H1 (cell line): ENCODE measurements at regions not wholly inside any gene's neighbourhood (a gene's known extent, or its start where the extent isn't known, plus 50 kb on each side); places are given as distances from the start of the nearest gene placed in this dataset.

Experiments used
- CTCF ChIA-PET: fragments of 300-600 bp; sonication (Branson Sonifier 250); formaldehyde crosslinking; loops from one replicate; lab custom pipeline; 2021; ENCODE audit not compliant: partially characterized antibody; lab: Charles Lee
- POLR2A ChIA-PET: fragments of 300-600 bp; sonication (Branson Sonifier 250); formaldehyde crosslinking; loops from one replicate; lab custom pipeline; 2021; ENCODE audit warnings: inconsistent platforms; ENCODE audit not compliant: partially characterized antibody; lab: Charles Lee
- DNase-seq, 2 experiments: peaks; one replicate each; pipeline versions ENCODE4 v3.0.0 to v3.0.0-alpha.2; 2010 to 2022; ENCODE audit warnings: low spot score in 2 of 2, low read depth in 1 of 2, mixed read lengths in 1 of 2
- FAIRE-seq: peaks from 2 replicates; lab custom pipeline; 2011; peaks lifted over from hg19 to GRCh38; lab: Jason Lieb, UNC
- H2AFZ ChIP-seq: 2 replicates; pipeline ENCODE4 v1.8.1; 2012; ENCODE audit warnings: low read length, inconsistent platforms
- H2AK5ac ChIP-seq: 2 replicates; pipeline ENCODE4 v1.6.1; 2013; ENCODE audit warnings: low read depth, low read length
- H2BK120ac ChIP-seq: replicated peaks from 2 replicates; pipeline ENCODE3; 2013; ENCODE audit warnings: low read depth, low read length, inconsistent platforms
- H2BK12ac ChIP-seq: 2 replicates; pipeline ENCODE4 v1.6.1; 2013; ENCODE audit warnings: low read depth, low read length
- H2BK15ac ChIP-seq: 2 replicates; pipeline ENCODE4 v1.6.1; 2013; ENCODE audit warnings: low read length
- H2BK20ac ChIP-seq: 2 replicates; pipeline ENCODE4 v1.6.1; 2013; ENCODE audit warnings: low read length
- H2BK5ac ChIP-seq: 2 replicates; pipeline ENCODE4 v1.6.1; 2013; ENCODE audit warnings: low read depth, low read length
- H3K14ac ChIP-seq: 2 replicates; pipeline ENCODE4 v1.6.1; 2013; ENCODE audit warnings: inconsistent platforms; ENCODE audit not compliant: insufficient read length
- H3K18ac ChIP-seq: 2 replicates; pipeline ENCODE4 v1.6.1; 2013; ENCODE audit warnings: low read length; ENCODE audit errors: extremely low read depth
- H3K23ac ChIP-seq: 2 replicates; pipeline ENCODE4 v1.6.1; 2013; ENCODE audit warnings: inconsistent platforms; ENCODE audit not compliant: insufficient read length
- H3K23me2 ChIP-seq: 2 replicates; pipeline ENCODE4 v1.6.1; 2013; ENCODE audit warnings: low read depth, low read length
- H3K27ac ChIP-seq: 2 replicates; pipeline ENCODE4 v1.6.1; 2011; ENCODE audit warnings: low read depth, low read length, inconsistent platforms
- H3K27me3 ChIP-seq, 4 experiments: replicated peaks in 1 of 4; 1 replicate in 1 of 4; 2 replicates in 3 of 4; pipeline versions ENCODE4 v1.6.1 to v1.8.1; 2011 to 2013; ENCODE audit warnings: low read length in 3 of 4, mild to moderate bottlenecking in 3 of 4, inconsistent platforms in 2 of 4, mixed read lengths in 2 of 4, moderate library complexity in 1 of 4; ENCODE audit not compliant: control insufficient read depth in 3 of 4, insufficient read depth in 3 of 4; ENCODE audit errors: extremely low read depth in 1 of 4
- H3K36me3 ChIP-seq, 4 experiments: 2 replicates each; pipeline versions ENCODE4 v1.6.1 to v1.8.1; 2011 to 2013; ENCODE audit warnings: mild to moderate bottlenecking in 4 of 4, low read length in 3 of 4, moderate library complexity in 2 of 4, control low read depth in 1 of 4, inconsistent platforms in 1 of 4; ENCODE audit not compliant: insufficient read depth in 4 of 4, control insufficient read depth in 2 of 4
- H3K4ac ChIP-seq: replicated peaks from 2 replicates; pipeline ENCODE3; 2013; ENCODE audit warnings: low read length, low read depth, mixed read lengths, inconsistent platforms; ENCODE audit not compliant: insufficient read length
- H3K4me1 ChIP-seq, 4 experiments: replicated peaks in 1 of 4; 1 replicate in 1 of 4; 2 replicates in 3 of 4; pipeline versions ENCODE4 v1.6.1 to v1.8.1; 2011 to 2013; ENCODE audit warnings: low read length in 3 of 4, inconsistent platforms in 2 of 4, mixed read lengths in 1 of 4; ENCODE audit not compliant: insufficient read depth in 4 of 4, control insufficient read depth in 3 of 4
- H3K4me2 ChIP-seq, 2 experiments: 2 replicates each; pipeline versions ENCODE4 v1.6.1 to v1.8.1; 2011 to 2013; ENCODE audit warnings: low read depth in 2 of 2, low read length in 2 of 2, control low read depth in 1 of 2, inconsistent platforms in 1 of 2, mild to moderate bottlenecking in 1 of 2; ENCODE audit not compliant: insufficient read depth in 1 of 2
- H3K4me3 ChIP-seq, 4 experiments: fragments of 200-600, 300-600 bp in 1 of 4; sonication (generic), shearing (Covaris generic), sonication (Bioruptor Twin) in 1 of 4; 2 replicates each; pipeline versions ENCODE4 v1.5.1 to v1.8.1; 2011 to 2016; ENCODE audit warnings: low read length in 4 of 4, low read depth in 3 of 4, control low read depth in 2 of 4, inconsistent platforms in 2 of 4, mild to moderate bottlenecking in 2 of 4, mixed read lengths in 1 of 4, moderate library complexity in 1 of 4; ENCODE audit not compliant: insufficient read depth in 2 of 4; ENCODE audit errors: extremely low read depth in 1 of 4
- H3K56ac ChIP-seq: replicated peaks from 2 replicates; pipeline ENCODE3; 2013; ENCODE audit warnings: low read depth, mild to moderate bottlenecking, mixed read lengths, low read length, inconsistent platforms; ENCODE audit not compliant: insufficient read length
- H3K79me1 ChIP-seq: 2 replicates; pipeline ENCODE4 v1.6.1; 2013; ENCODE audit warnings: low read depth, low read length, control low read depth
- H3K79me2 ChIP-seq, 2 experiments: 2 replicates each; pipeline versions ENCODE4 v1.6.1 to v1.8.1; 2012 to 2013; ENCODE audit warnings: low read length in 2 of 2, mild to moderate bottlenecking in 2 of 2, inconsistent platforms in 1 of 2; ENCODE audit not compliant: insufficient read depth in 2 of 2, control insufficient read depth in 1 of 2
- H3K9ac ChIP-seq, 4 experiments: replicated peaks in 1 of 4; 1 replicate in 1 of 4; 2 replicates in 3 of 4; pipeline versions ENCODE4 v1.6.1 to v1.8.1; 2011 to 2013; ENCODE audit warnings: low read depth in 3 of 4, low read length in 3 of 4, control low read depth in 2 of 4, mild to moderate bottlenecking in 2 of 4, moderate library complexity in 2 of 4, inconsistent platforms in 1 of 4; ENCODE audit errors: extremely low read depth in 1 of 4
- H3K9me3 ChIP-seq, 2 experiments: 2 replicates each; pipeline versions ENCODE4 v1.6.1 to v1.8.1; 2012 to 2013; ENCODE audit warnings: mild to moderate bottlenecking in 2 of 2, moderate library complexity in 2 of 2, control low read depth in 1 of 2, inconsistent platforms in 1 of 2, low read depth in 1 of 2, low read length in 1 of 2, mixed read lengths in 1 of 2; ENCODE audit not compliant: insufficient read depth in 2 of 2
- H4K20me1 ChIP-seq, 2 experiments: replicated peaks in 1 of 2; 2 replicates each; pipeline versions ENCODE3 to v1.8.1; 2011 to 2013; ENCODE audit warnings: inconsistent platforms in 2 of 2, low read length in 2 of 2, mild to moderate bottlenecking in 1 of 2; ENCODE audit not compliant: insufficient read depth in 2 of 2, control insufficient read depth in 1 of 2
- H4K5ac ChIP-seq: 2 replicates; pipeline ENCODE4 v1.6.1; 2013; ENCODE audit warnings: low read length, low read depth, mixed read lengths, inconsistent platforms; ENCODE audit not compliant: insufficient read length
- H4K8ac ChIP-seq: 2 replicates; pipeline ENCODE4 v1.8.0; 2013; ENCODE audit warnings: mild to moderate bottlenecking, moderate library complexity, low read length, inconsistent platforms; ENCODE audit not compliant: insufficient read depth; ENCODE audit errors: extremely low read depth
- H4K91ac ChIP-seq: replicated peaks from 2 replicates; pipeline ENCODE3; 2013; ENCODE audit warnings: low read length, mixed read lengths, inconsistent platforms; ENCODE audit not compliant: insufficient read length
- BACH1 ChIP-seq: IDR thresholded peaks from 2 replicates; pipeline ENCODE4 v1.6.1; 2012; ENCODE audit warnings: low read length, improper control_type of control experiment
- BCL11A ChIP-seq, 2 experiments: IDR thresholded peaks; one replicate each; pipeline ENCODE4 v1.6.1; 2011; ENCODE audit warnings: low read depth in 2 of 2, low read length in 2 of 2, mild to moderate bottlenecking in 2 of 2
- CHD1 ChIP-seq: IDR thresholded peaks from 2 replicates; pipeline ENCODE4 v1.6.1; 2012; ENCODE audit warnings: low read depth, low read length, improper control_type of control experiment
- FOSL1 ChIP-seq: IDR thresholded peaks from 2 replicates; pipeline ENCODE4 v1.6.1; 2011; ENCODE audit warnings: mild to moderate bottlenecking, low read depth, low read length, moderate library complexity; ENCODE audit not compliant: insufficient read depth
- JUN ChIP-seq: IDR thresholded peaks from 2 replicates; pipeline ENCODE4 v1.6.1; 2011; ENCODE audit warnings: low read depth, mild to moderate bottlenecking, improper control_type of control experiment, low read length
- KDM4A ChIP-seq: IDR thresholded peaks from one replicate; pipeline ENCODE4 v1.7.1; 2012; ENCODE audit warnings: low read depth, mild to moderate bottlenecking, moderate library complexity, low read length, inconsistent platforms; ENCODE audit not compliant: severe bottlenecking
- RAD21 ChIP-seq, 2 experiments: IDR thresholded peaks in 1 of 2; conservative IDR thresholded peaks in 1 of 2; 2 replicates each; pipeline ENCODE4 v1.6.1; 2011; ENCODE audit warnings: low read depth in 2 of 2, low read length in 2 of 2, improper control_type of control experiment in 1 of 2, inconsistent platforms in 1 of 2, mild to moderate bottlenecking in 1 of 2, moderate library complexity in 1 of 2
- RBBP5 ChIP-seq: IDR thresholded peaks from 2 replicates; pipeline ENCODE4 v1.7.1; 2012; ENCODE audit warnings: low read depth, mild to moderate bottlenecking, inconsistent platforms, low read length, moderate library complexity, borderline replicate concordance
- RFX5 ChIP-seq: IDR thresholded peaks from 2 replicates; pipeline ENCODE4 v1.6.1; 2011; ENCODE audit warnings: low read depth, low read length, improper control_type of control experiment, borderline replicate concordance
- RNF2 ChIP-seq: fragments of 200-900, 300-1000 bp; sonication (generic); IDR thresholded peaks from 2 replicates; pipeline ENCODE4 v1.7.1; 2016; ENCODE audit warnings: borderline replicate concordance, low read depth, mild to moderate bottlenecking, antibody characterized with exemption, low read length; ENCODE audit not compliant: poor library complexity, severe bottlenecking; ENCODE audit errors: missing control alignments
- SP4 ChIP-seq: IDR thresholded peaks from 2 replicates; pipeline ENCODE4 v1.6.1; 2012; ENCODE audit warnings: low read length, inconsistent platforms
- TCF12 ChIP-seq: IDR thresholded peaks from 2 replicates; pipeline ENCODE4 v1.6.1; 2011; ENCODE audit warnings: low read depth, mild to moderate bottlenecking, low read length
- WGBS, 2 experiments: shearing (Covaris generic) in 1 of 2; methylation state at CpG; one replicate each; pipeline versions ENCODE4 v1.1.6 to v1.1.7; 2013 to 2015; ENCODE audit warnings: low lambda C conversion rate in 2 of 2, mixed read lengths in 2 of 2, inconsistent platforms in 1 of 2, low coverage in 1 of 2, missing lambda C conversion rate in 1 of 2; ENCODE audit not compliant: insufficient replicate concordance in 2 of 2, insufficient coverage in 1 of 2, insufficient read length in 1 of 2; ENCODE audit errors: extremely low coverage in 1 of 2, missing lambda C conversion rate in 1 of 2; 5-methylcytosine and 5-hydroxymethylcytosine counted together
- TF ChIP-seq, protein P1 (sequence below): IDR thresholded peaks from 2 replicates; pipeline ENCODE4 v1.6.1; 2011; ENCODE audit warnings: low read depth, mild to moderate bottlenecking, low read length; ENCODE audit not compliant: insufficient read depth

DNA sequence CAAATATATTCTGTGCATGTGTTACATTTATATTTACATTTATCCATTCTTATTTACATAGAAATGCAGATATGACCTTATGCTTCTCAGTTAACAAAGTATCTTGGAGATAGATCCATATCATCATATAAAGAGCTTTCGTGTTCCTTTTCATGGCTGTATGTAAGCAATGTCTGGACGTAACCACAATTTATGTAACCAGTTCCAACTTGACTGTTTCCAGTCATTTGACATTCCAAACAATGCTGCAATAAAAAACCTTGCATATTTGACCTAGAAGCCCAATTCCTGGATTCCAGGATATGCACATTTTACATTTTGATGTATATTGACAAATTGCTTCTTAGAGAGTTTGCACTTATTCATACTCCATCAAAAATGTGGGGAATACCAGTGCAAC lies 113.7 kb upstream of the F13A1 start:
- H3K18ac ChIP-seq: no peak overlapping the region
- H3K27me3 ChIP-seq: no peaks in the 10 kb centered on the region
- H3K79me2 ChIP-seq: no peaks in the 10 kb centered on the region
- H3K14ac ChIP-seq: no peak overlapping the region
- H4K20me1 ChIP-seq: no peaks in the 10 kb centered on the region
- H2BK5ac ChIP-seq: no peak overlapping the region
- CTCF ChIA-PET: interaction anchor here (0.6 kb wide), 1 partner anchor 93 kb away, joined by 3 read pairs; no protein-coding TSS in a partner anchor
- no peaks in the 10 kb centered on the region for H3K36me3 ChIP-seq
- no peak overlapping the region for H3K23ac ChIP-seq
- no peak overlapping the region for H3K4me2 ChIP-seq
- no peak overlapping the region for H2AK5ac ChIP-seq
- H3K23me2 ChIP-seq: no peaks in the 10 kb centered on the region
- 94% methylated on average over 2 of the region's 2 CpGs; no CpG with 5 or more reads in 1 of the 2 experiments for WGBS, 2 experiments
- H3K27ac ChIP-seq: no peak overlapping the region
- TF ChIP-seq FOSL1 (no peak), RFX5 (no peak), JUN (no peak), BCL11A (IDR thresholded peaks at IDR 0.05; ENCODE audit: low read depth in 2 of 2, low read length in 2 of 2) (no peak), RBBP5 (no peak), KDM4A (no peak), TCF12 (no peak), BACH1 (no peak), RAD21 (IDR thresholded peaks at IDR 0.05 in 1 of 2, conservative IDR thresholded peaks at IDR 0.05 in 1 of 2; ENCODE audit: low read depth in 2 of 2, low read length in 2 of 2) (no peak), SP4 (no peak), CHD1 (no peak), RNF2 (no peak)
- TF ChIP-seq, protein P1, sequence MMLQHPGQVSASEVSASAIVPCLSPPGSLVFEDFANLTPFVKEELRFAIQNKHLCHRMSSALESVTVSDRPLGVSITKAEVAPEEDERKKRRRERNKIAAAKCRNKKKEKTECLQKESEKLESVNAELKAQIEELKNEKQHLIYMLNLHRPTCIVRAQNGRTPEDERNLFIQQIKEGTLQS: no peak
- H3K4ac ChIP-seq: no peak overlapping the region
- no peak overlapping the region for H4K91ac ChIP-seq
- DNase-seq: no peak
- FAIRE-seq: no peak
- H2BK120ac ChIP-seq: no peak overlapping the region
- H3K4me3 ChIP-seq: no peak overlapping the region
- H3K79me1 ChIP-seq: no peaks in the 10 kb centered on the region
- H2BK15ac ChIP-seq: no peak overlapping the region
- H3K56ac ChIP-seq: no peak overlapping the region
- H2AFZ ChIP-seq: no peak overlapping the region
- H2BK20ac ChIP-seq: no peak overlapping the region
- POLR2A ChIA-PET: no interaction called here
- H2BK12ac ChIP-seq: no peak overlapping the region
- no peak overlapping the region for H4K8ac ChIP-seq
- H4K5ac ChIP-seq: no peak overlapping the region
- no peaks in the 10 kb centered on the region for H3K9me3 ChIP-seq
- H3K4me1 ChIP-seq: no peaks in the 10 kb centered on the region
- no peak overlapping the region for H3K9ac ChIP-seq
